ENCODE measurements at regions not wholly inside any gene's neighbourhood (a gene's known extent, or its start where the extent isn't known, plus 50 kb on each side); places are given as distances from the start of the nearest gene placed in this dataset.

DNA sequence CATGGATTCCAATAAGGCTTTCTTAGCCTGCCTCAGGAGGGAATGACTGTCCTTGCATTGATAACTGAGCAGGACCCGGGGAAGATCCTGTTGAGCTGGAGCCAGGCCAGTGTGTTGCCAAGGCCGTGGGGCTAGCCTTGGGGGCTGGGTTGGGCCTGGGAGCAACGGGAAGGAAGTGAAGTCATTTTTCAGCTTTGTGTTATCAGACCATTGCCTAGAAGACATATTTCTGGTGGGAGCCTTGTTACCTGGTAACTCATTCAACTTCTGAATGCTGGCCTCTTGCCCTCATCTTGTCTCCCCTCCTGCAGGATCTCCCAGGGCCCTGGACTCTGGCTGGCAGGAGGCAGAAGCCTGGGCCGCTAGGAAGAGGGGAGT is 92.7 kb upstream of the MGAT5 start:
- no peak overlapping the region for H3K27ac Mint-ChIP-seq
- no peak for TF ChIP-seq CTCF (IDR thresholded peaks at IDR 0.05)
- H3K27me3 Mint-ChIP-seq (ENCODE audit: insufficient read depth): no peaks in the 10 kb centered on the region; the same call in 1 of the 2 replicates
- peaks cover 18% of the 10 kb centered on the region for H3K4me1 Mint-ChIP-seq (ENCODE audit: low read depth)
- DNase-seq: no peak
- no peaks in the 10 kb centered on the region for H3K9me3 Mint-ChIP-seq
- peaks cover 9% of the 10 kb centered on the region; the same call in 1 of the 2 replicates for H3K36me3 Mint-ChIP-seq (ENCODE audit: low read depth)
- no peak overlapping the region for H3K4me3 Mint-ChIP-seq

- no peak overlapping the region for H3K27ac Mint-ChIP-seq
- no peak for DNase-seq
- peaks cover 9% of the 10 kb centered on the region; the same call in 1 of the 2 replicates for H3K36me3 Mint-ChIP-seq (ENCODE audit: low read depth)
- TF ChIP-seq CTCF (IDR thresholded peaks at IDR 0.05): no peak
- H3K9me3 Mint-ChIP-seq: no peaks in the 10 kb centered on the region
- H3K27me3 Mint-ChIP-seq (ENCODE audit: insufficient read depth): no peaks in the 10 kb centered on the region; the same call in 1 of the 2 replicates
- peaks cover 32% of the 10 kb centered on the region for H3K4me1 Mint-ChIP-seq (ENCODE audit: low read depth)
- H3K4me3 Mint-ChIP-seq: no peak overlapping the region
These were observed 90.5 kb upstream of the MGAT5 start for GRCh38 chr2:134163336-134163735.

DNA sequence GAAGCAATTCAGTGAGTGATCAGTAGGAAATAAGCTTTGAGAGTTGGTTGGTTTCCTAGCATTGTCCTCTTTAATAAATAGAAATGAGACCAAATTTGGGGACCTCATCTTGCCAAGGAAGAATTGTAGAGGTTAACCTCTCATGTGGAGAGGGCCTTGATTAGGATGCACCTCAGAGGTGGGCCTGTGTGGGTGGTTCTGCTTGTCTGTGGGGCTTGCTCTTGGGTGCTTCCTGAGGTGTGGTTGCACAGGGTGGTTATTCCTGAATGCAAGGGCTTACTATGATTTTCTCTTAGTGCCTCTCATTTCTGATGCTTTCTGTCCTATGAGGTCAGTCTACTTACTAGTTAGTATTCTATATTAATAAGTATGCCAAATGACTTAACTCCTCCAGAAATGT is 89.6 kb upstream of the MGAT5 start:
- no peak for DNase-seq
- Mint-ChIP-seq H3K9me3 (no peaks in the 10 kb centered on the region), H3K36me3 (ENCODE audit: low read depth) (peaks cover 9% of the 10 kb centered on the region; the same call in 1 of the 2 replicates), H3K4me1 (ENCODE audit: low read depth) (peaks cover 37% of the 10 kb centered on the region), H3K27me3 (ENCODE audit: insufficient read depth) (no peaks in the 10 kb centered on the region), H3K4me3 (no peak overlapping the region), H3K27ac (no peak overlapping the region)
- no peak for TF ChIP-seq CTCF (IDR thresholded peaks at IDR 0.05)

GRCh38 chr2:134167015-134167414 is 86.9 kb upstream of the MGAT5 start:
- DNase-seq: peak; percentile 29
- Mint-ChIP-seq H3K9me3 (no peaks in the 10 kb centered on the region), H3K4me1 (ENCODE audit: low read depth) (peaks cover 34% of the 10 kb centered on the region), H3K27ac (no peak overlapping the region; the same call in 1 of the 2 replicates), H3K27me3 (ENCODE audit: insufficient read depth) (no peaks in the 10 kb centered on the region), H3K4me3 (no peak overlapping the region), H3K36me3 (ENCODE audit: low read depth) (peaks cover 14% of the 10 kb centered on the region)
- no peak for TF ChIP-seq CTCF (IDR thresholded peaks at IDR 0.05)

DNA sequence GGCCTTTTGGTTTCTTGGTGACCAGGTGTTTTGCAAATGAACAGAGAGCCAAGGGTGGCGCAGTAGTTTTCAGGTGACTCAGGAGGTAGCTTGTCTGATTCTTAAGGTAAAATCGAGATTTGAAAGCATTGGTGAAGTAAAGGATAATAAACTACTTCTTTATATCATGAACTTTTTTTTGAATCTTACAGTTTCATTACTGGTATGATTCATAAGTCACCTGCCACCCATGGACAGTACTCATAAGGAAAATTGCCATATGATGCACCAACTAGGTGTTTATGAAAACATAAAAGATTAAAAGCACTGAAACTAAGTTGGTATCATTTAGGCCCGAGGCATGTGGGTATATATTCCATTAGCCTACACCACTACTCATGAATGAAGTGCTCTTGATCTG is 84.1 kb upstream of the MGAT5 start:
- no peak for DNase-seq
- no peak overlapping the region for H3K4me3 Mint-ChIP-seq
- H3K27me3 Mint-ChIP-seq (ENCODE audit: insufficient read depth): peaks cover 3% of the 10 kb centered on the region; the same call in 1 of the 2 replicates
- TF ChIP-seq CTCF (IDR thresholded peaks at IDR 0.05): no peak
- peaks cover 10% of the 10 kb centered on the region for H3K36me3 Mint-ChIP-seq (ENCODE audit: low read depth)
- H3K4me1 Mint-ChIP-seq (ENCODE audit: low read depth): peaks cover 36% of the 10 kb centered on the region
- no peaks in the 10 kb centered on the region for H3K9me3 Mint-ChIP-seq
- no peak overlapping the region for H3K27ac Mint-ChIP-seq

- peaks cover 5% of the 10 kb centered on the region for H3K36me3 Mint-ChIP-seq (ENCODE audit: low read depth)
- no peak for DNase-seq
These were observed 83.6 kb upstream of the MGAT5 start for GRCh38 chr2:134170294-134170693.

More at GRCh38 chr2:134170294-134170693, 83.6 kb upstream of the MGAT5 start:
- TF ChIP-seq CTCF (IDR thresholded peaks at IDR 0.05): no peak
- Mint-ChIP-seq H3K27me3 (ENCODE audit: insufficient read depth) (peaks cover 3% of the 10 kb centered on the region; the same call in 1 of the 2 replicates), H3K4me3 (no peak overlapping the region), H3K27ac (peak overlapping the region; percentile 25; the same call in 1 of the 2 replicates), H3K9me3 (no peaks in the 10 kb centered on the region), H3K4me1 (ENCODE audit: low read depth) (peaks cover 41% of the 10 kb centered on the region)
